GM21529 (cell line): ENCODE measurements at regions not wholly inside any gene's neighbourhood (a gene's known extent, or its start where the extent isn't known, plus 50 kb on each side); places are given as distances from the start of the nearest gene placed in this dataset.
"Not testable (repeated sequence)": the region's sequence is repeated elsewhere in the genome, so short reads cannot be mapped to it uniquely, and the experiment has no call there.

Experiments
- ATAC-seq: cut with Tn5 transposase; IDR thresholded peaks from one replicate; pipeline ENCODE4 v1.9.1; 2021; ENCODE audit not compliant: unreplicated experiment

DNA sequence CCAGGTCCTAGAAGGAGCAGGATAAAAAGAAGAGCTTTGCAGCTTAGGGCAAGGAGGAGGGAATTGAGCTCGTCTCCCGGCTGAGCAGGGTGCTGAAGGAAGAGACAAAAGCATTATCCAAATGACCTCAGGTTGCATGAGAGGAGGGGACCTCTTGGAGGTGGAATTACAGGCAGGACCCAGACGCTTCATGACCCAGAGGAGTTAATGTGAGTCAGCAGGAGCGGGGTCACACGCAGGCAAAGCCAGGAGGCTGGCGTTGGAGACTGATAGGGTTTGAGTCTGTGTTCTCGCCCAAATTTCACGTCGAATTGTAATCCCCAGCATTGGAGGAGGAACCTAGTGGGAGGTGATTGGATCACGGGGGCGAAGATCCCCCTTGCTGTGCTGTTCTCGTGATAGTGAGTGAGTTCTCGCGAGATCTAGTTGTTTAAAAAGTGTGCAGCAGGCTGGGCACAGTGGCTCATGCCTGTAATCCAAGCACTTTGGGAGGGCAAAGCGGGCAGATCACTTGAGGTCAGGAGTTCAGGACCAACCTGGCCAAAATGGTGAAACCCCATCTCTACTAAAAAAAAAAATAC is 63.7 kb upstream of the AUTS2 start:
- no peak for ATAC-seq

DNA sequence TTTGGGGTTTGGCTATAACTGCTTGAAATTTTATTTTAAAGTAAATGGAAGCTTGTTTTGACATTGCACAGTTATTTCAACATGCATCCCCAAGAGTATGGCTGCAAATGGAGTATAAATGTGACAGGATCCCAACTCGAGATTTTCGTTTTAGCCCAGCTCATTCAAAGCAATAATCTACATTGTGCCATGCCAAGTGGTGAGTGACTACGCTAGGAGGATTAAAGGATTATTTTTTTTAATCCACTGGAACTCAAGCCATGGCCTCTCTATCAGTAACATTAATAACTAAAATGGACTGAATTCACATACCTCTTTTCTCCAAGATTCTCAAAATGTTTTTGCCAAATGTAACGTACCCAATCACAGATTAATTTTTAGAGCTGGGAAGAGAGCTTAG is 60.6 kb upstream of the AUTS2 start:
- no peak for ATAC-seq

DNA sequence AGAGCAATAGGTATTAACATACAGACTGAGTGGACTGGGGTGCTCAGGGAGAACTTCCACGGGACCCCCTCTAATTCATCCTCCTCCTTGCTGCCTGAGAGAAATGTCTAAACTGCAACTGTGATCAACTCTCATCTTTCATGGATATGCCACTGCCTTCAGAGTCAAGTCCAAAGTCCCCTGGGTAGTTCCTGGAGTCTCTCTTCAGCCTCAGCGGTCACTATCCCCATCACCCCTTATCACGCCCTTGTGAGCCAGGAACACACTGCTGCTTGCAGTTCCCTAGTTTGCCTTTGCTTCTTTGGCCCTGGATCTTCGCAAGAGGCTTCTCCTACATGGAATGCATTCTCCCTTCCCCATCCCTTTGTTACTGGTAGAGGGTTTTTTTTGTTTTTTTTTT is 58.7 kb upstream of the AUTS2 start:
- no peak for ATAC-seq

GRCh38 chr7:69540287-69540686 is 58.0 kb upstream of the AUTS2 start:
- ATAC-seq = no peak

GRCh38 chr7:69541779-69542432 is 56.4 kb upstream of the AUTS2 start:
- not testable (repeated sequence) for ATAC-seq

- ATAC-seq = no peak
These were observed 53.1 kb upstream of the AUTS2 start for GRCh38 chr7:69545175-69545574.
